Nephron progenitor cell (in vitro differentiated cells): ENCODE measurements at regions not wholly inside any gene's neighbourhood (a gene's known extent, or its start where the extent isn't known, plus 50 kb on each side); places are given as distances from the start of the nearest gene placed in this dataset.

Experiments
- DNase-seq: peaks from one replicate; pipeline ENCODE4 v3.0.0; 2021
- H3K27ac Mint-ChIP-seq: 2 replicates; pipeline ENCODE4 v1.8.0; 2021; ENCODE audit warnings: mild to moderate bottlenecking, moderate library complexity, mixed read lengths
- H3K27me3 Mint-ChIP-seq: 2 replicates; pipeline ENCODE4 v1.8.0; 2021; ENCODE audit warnings: mild to moderate bottlenecking, low read depth, mixed read lengths; ENCODE audit not compliant: poor library complexity
- H3K36me3 Mint-ChIP-seq: 2 replicates; pipeline ENCODE4 v1.8.0; 2021; ENCODE audit warnings: low read depth, mixed read lengths
- H3K4me1 Mint-ChIP-seq: 2 replicates; pipeline ENCODE4 v1.8.0; 2021; ENCODE audit warnings: mixed read lengths
- H3K4me3 Mint-ChIP-seq: 2 replicates; pipeline ENCODE4 v1.8.0; 2021; ENCODE audit warnings: mild to moderate bottlenecking, moderate library complexity, mixed read lengths
- H3K9me3 Mint-ChIP-seq: 2 replicates; pipeline ENCODE4 v1.8.0; 2021; ENCODE audit warnings: mild to moderate bottlenecking, moderate library complexity, mixed read lengths
- CTCF ChIP-seq: fragments of 200-600 bp; sonication (generic); IDR thresholded peaks from 2 replicates; pipeline ENCODE4 v1.5.0; 2021; ENCODE audit warnings: antibody characterized with exemption

GRCh38 chr18:76720683-76721082 is 101.7 kb upstream of the ZNF236 start:
- TF ChIP-seq CTCF: no peak
- Mint-ChIP-seq H3K36me3 (no peaks in the 10 kb centered on the region), H3K27me3 (peaks cover 6% of the 10 kb centered on the region), H3K9me3 (peaks cover 21% of the 10 kb centered on the region), H3K27ac (no peak overlapping the region), H3K4me1 (peaks cover 11% of the 10 kb centered on the region), H3K4me3 (no peak overlapping the region)
- no peak for DNase-seq

- Mint-ChIP-seq H3K36me3 (no peaks in the 10 kb centered on the region), H3K4me1 (peaks cover 49% of the 10 kb centered on the region), H3K27me3 (peaks cover 4% of the 10 kb centered on the region), H3K9me3 (peaks cover 26% of the 10 kb centered on the region), H3K27ac (peak overlapping the region; percentile 78), H3K4me3 (no peak overlapping the region)
- TF ChIP-seq CTCF: no peak
- no peak for DNase-seq
These were observed 107.2 kb upstream of the ZNF236 start for GRCh38 chr18:76715012-76715610.

GRCh38 chr18:76713432-76713831 is 108.9 kb upstream of the ZNF236 start:
- H3K4me3 Mint-ChIP-seq: no peak overlapping the region
- H3K36me3 Mint-ChIP-seq: no peaks in the 10 kb centered on the region
- peaks cover 4% of the 10 kb centered on the region for H3K27me3 Mint-ChIP-seq
- no peak overlapping the region for H3K27ac Mint-ChIP-seq
- H3K9me3 Mint-ChIP-seq: peaks cover 26% of the 10 kb centered on the region
- TF ChIP-seq CTCF: no peak
- no peak for DNase-seq
- H3K4me1 Mint-ChIP-seq: peaks cover 66% of the 10 kb centered on the region

GRCh38 chr18:76712511-76713140 is 109.7 kb upstream of the ZNF236 start:
- Mint-ChIP-seq H3K4me1 (peaks cover 74% of the 10 kb centered on the region), H3K27ac (peak overlapping the region; percentile 95), H3K9me3 (peaks cover 22% of the 10 kb centered on the region), H3K36me3 (no peaks in the 10 kb centered on the region), H3K27me3 (no peaks in the 10 kb centered on the region), H3K4me3 (peak overlapping the region; percentile 50)
- DNase-seq: peak; percentile 38
- TF ChIP-seq CTCF: no peak

GRCh38 chr18:76710646-76711520 is 111.5 kb upstream of the ZNF236 start:
- TF ChIP-seq CTCF: no peak

More at GRCh38 chr18:76710646-76711520, 111.5 kb upstream of the ZNF236 start:
- H3K27me3 Mint-ChIP-seq: no peaks in the 10 kb centered on the region
- H3K4me1 Mint-ChIP-seq: peaks cover 87% of the 10 kb centered on the region
- peak overlapping the region; percentile 55 for H3K4me3 Mint-ChIP-seq
- DNase-seq: peak; percentile 32
- H3K36me3 Mint-ChIP-seq: no peaks in the 10 kb centered on the region
- H3K9me3 Mint-ChIP-seq: peaks cover 15% of the 10 kb centered on the region
- peak overlapping the region; percentile 86 for H3K27ac Mint-ChIP-seq
